Cardiac muscle cell (in vitro differentiated cells and primary cell): ENCODE measurements at regions not wholly inside any gene's neighbourhood (a gene's known extent, or its start where the extent isn't known, plus 50 kb on each side); places are given as distances from the start of the nearest gene placed in this dataset.

Experiments used
- DNase-seq, 2 donors: peaks; one replicate each; pipeline versions ENCODE4 v3.0.0 to v3.0.0-alpha.2; 2010 to 2017; ENCODE audit warnings: low read depth in 1 of 2, low spot score in 1 of 2
- H3K27ac ChIP-seq: fragments of 200-600 bp; sonication (generic); 2 replicates; pipeline ENCODE4 v1.5.1; 2016
- H3K27me3 ChIP-seq: fragments of 200-600 bp; sonication (generic); 2 replicates; pipeline ENCODE4 v1.6.0; 2016; ENCODE audit warnings: control low read depth
- H3K36me3 ChIP-seq: fragments of 200-600 bp; sonication (generic); 2 replicates; pipeline ENCODE4 v1.5.1; 2016; ENCODE audit warnings: control low read depth
- H3K4me1 ChIP-seq: fragments of 200-600 bp; sonication (generic); 2 replicates; pipeline ENCODE4 v1.8.1; 2017; ENCODE audit warnings: low read depth, mild to moderate bottlenecking, mixed run types
- H3K4me3 ChIP-seq: fragments of 200-600 bp; sonication (generic); 2 replicates; pipeline ENCODE4 v1.5.1; 2016; ENCODE audit warnings: mild to moderate bottlenecking
- H3K9me3 ChIP-seq: fragments of 200-600 bp; sonication (generic); 2 replicates; pipeline ENCODE4 v1.5.1; 2017; ENCODE audit warnings: low read depth, mild to moderate bottlenecking, control low read depth
- CTCF ChIP-seq: IDR thresholded peaks from 2 replicates; pipeline ENCODE4 v1.5.1; 2012; ENCODE audit warnings: low read depth, mild to moderate bottlenecking, low read length

- Histone ChIP-seq H3K27me3 (no peaks in the 10 kb centered on the region), H3K9me3 (no peaks in the 10 kb centered on the region), H3K36me3 (no peaks in the 10 kb centered on the region), H3K4me3 (no peak overlapping the region), H3K4me1 (peaks cover 48% of the 10 kb centered on the region), H3K27ac (peak overlapping the region; percentile 53)
- no peak for DNase-seq
- TF ChIP-seq CTCF: no peak
These were observed 211.8 kb upstream of the CITED2 start for GRCh38 chr6:139586273-139586672.

GRCh38 chr6:139584599-139584998 lies 210.2 kb upstream of the CITED2 start:
- Histone ChIP-seq H3K36me3 (no peaks in the 10 kb centered on the region), H3K9me3 (no peaks in the 10 kb centered on the region), H3K27ac (no peak overlapping the region), H3K4me1 (peaks cover 35% of the 10 kb centered on the region), H3K27me3 (no peaks in the 10 kb centered on the region), H3K4me3 (no peak overlapping the region)
- no peak for DNase-seq
- no peak for TF ChIP-seq CTCF

GRCh38 chr6:139583420-139583819 lies 209.0 kb upstream of the CITED2 start:
- DNase-seq: no peak
- H3K4me1 ChIP-seq: peaks cover 26% of the 10 kb centered on the region
- no peak for TF ChIP-seq CTCF
- no peak overlapping the region for H3K27ac ChIP-seq
- H3K27me3 ChIP-seq: no peaks in the 10 kb centered on the region
- H3K36me3 ChIP-seq: no peaks in the 10 kb centered on the region
- no peak overlapping the region for H3K4me3 ChIP-seq
- H3K9me3 ChIP-seq: no peaks in the 10 kb centered on the region

GRCh38 chr6:139582956-139583355 lies 208.5 kb upstream of the CITED2 start:
- Histone ChIP-seq H3K27me3 (no peaks in the 10 kb centered on the region), H3K9me3 (no peaks in the 10 kb centered on the region), H3K4me3 (no peak overlapping the region), H3K27ac (no peak overlapping the region), H3K4me1 (peaks cover 24% of the 10 kb centered on the region), H3K36me3 (no peaks in the 10 kb centered on the region)
- no peak for DNase-seq
- TF ChIP-seq CTCF: no peak

- no peak overlapping the region for H3K27ac ChIP-seq
- no peak for DNase-seq
- no peak for TF ChIP-seq CTCF
- peaks cover 19% of the 10 kb centered on the region for H3K4me1 ChIP-seq
- H3K36me3 ChIP-seq: no peaks in the 10 kb centered on the region
- no peaks in the 10 kb centered on the region for H3K27me3 ChIP-seq
- H3K4me3 ChIP-seq: no peak overlapping the region
- H3K9me3 ChIP-seq: no peaks in the 10 kb centered on the region
These were observed 207.0 kb upstream of the CITED2 start for GRCh38 chr6:139581485-139581865.
